ENCODE measurements at regions not wholly inside any gene's neighbourhood (a gene's known extent, or its start where the extent isn't known, plus 50 kb on each side); places are given as distances from the start of the nearest gene placed in this dataset.

GRCh38 chr10:21330628-21331020 is 194.9 kb downstream of the SKIDA1 start:
- Mint-ChIP-seq H3K4me1 (ENCODE audit: low read depth) (no peaks in the 10 kb centered on the region), H3K36me3 (ENCODE audit: low read depth) (no peaks in the 10 kb centered on the region), H3K27me3 (no peaks in the 10 kb centered on the region), H3K27ac (no peak overlapping the region), H3K4me3 (no peak overlapping the region), H3K9me3 (no peaks in the 10 kb centered on the region)

- H3K27me3 Mint-ChIP-seq: no peaks in the 10 kb centered on the region
- no peak overlapping the region for H3K4me3 Mint-ChIP-seq
- no peaks in the 10 kb centered on the region for H3K9me3 Mint-ChIP-seq
- no peak overlapping the region for H3K27ac Mint-ChIP-seq
- no peaks in the 10 kb centered on the region for H3K4me1 Mint-ChIP-seq (ENCODE audit: low read depth)
- H3K36me3 Mint-ChIP-seq (ENCODE audit: low read depth): no peaks in the 10 kb centered on the region
Observed at GRCh38 chr10:21329995-21330627, 195.4 kb downstream of the SKIDA1 start.

GRCh38 chr10:21327289-21327993 is 198.0 kb downstream of the SKIDA1 start:
- H3K27me3 Mint-ChIP-seq: no peaks in the 10 kb centered on the region
- no peak overlapping the region for H3K27ac Mint-ChIP-seq
- H3K4me3 Mint-ChIP-seq: no peak overlapping the region
- H3K4me1 Mint-ChIP-seq (ENCODE audit: low read depth): no peaks in the 10 kb centered on the region
- H3K9me3 Mint-ChIP-seq: no peaks in the 10 kb centered on the region
- H3K36me3 Mint-ChIP-seq (ENCODE audit: low read depth): no peaks in the 10 kb centered on the region

GRCh38 chr10:21326594-21327288 is 198.7 kb downstream of the SKIDA1 start:
- H3K4me1 Mint-ChIP-seq (ENCODE audit: low read depth): no peaks in the 10 kb centered on the region
- no peak overlapping the region for H3K4me3 Mint-ChIP-seq
- no peak overlapping the region for H3K27ac Mint-ChIP-seq

GRCh38 chr10:21318540-21319167 is 206.8 kb downstream of the SKIDA1 start:
- Mint-ChIP-seq H3K27ac (no peak overlapping the region), H3K9me3 (no peaks in the 10 kb centered on the region), H3K4me1 (ENCODE audit: low read depth) (no peaks in the 10 kb centered on the region), H3K36me3 (ENCODE audit: low read depth) (no peaks in the 10 kb centered on the region), H3K27me3 (no peaks in the 10 kb centered on the region), H3K4me3 (no peak overlapping the region)

More at GRCh38 chr10:21326594-21327288, 198.7 kb downstream of the SKIDA1 start:
- H3K36me3 Mint-ChIP-seq (ENCODE audit: low read depth): no peaks in the 10 kb centered on the region
- no peaks in the 10 kb centered on the region for H3K27me3 Mint-ChIP-seq
- H3K9me3 Mint-ChIP-seq: no peaks in the 10 kb centered on the region

- no peaks in the 10 kb centered on the region for H3K27me3 Mint-ChIP-seq
Observed at GRCh38 chr10:21317902-21318301, 207.6 kb downstream of the SKIDA1 start.

GRCh38 chr10:21315645-21316220 is 209.7 kb downstream of the SKIDA1 start:
- no peaks in the 10 kb centered on the region for H3K9me3 Mint-ChIP-seq
- H3K27me3 Mint-ChIP-seq: no peaks in the 10 kb centered on the region
- no peaks in the 10 kb centered on the region for H3K4me1 Mint-ChIP-seq (ENCODE audit: low read depth)
- no peak overlapping the region for H3K4me3 Mint-ChIP-seq
- no peaks in the 10 kb centered on the region for H3K36me3 Mint-ChIP-seq (ENCODE audit: low read depth)
- H3K27ac Mint-ChIP-seq: no peak overlapping the region

More at GRCh38 chr10:21317902-21318301, 207.6 kb downstream of the SKIDA1 start:
- Mint-ChIP-seq H3K27ac (no peak overlapping the region), H3K36me3 (ENCODE audit: low read depth) (no peaks in the 10 kb centered on the region), H3K4me1 (ENCODE audit: low read depth) (no peaks in the 10 kb centered on the region), H3K4me3 (no peak overlapping the region), H3K9me3 (no peaks in the 10 kb centered on the region)

- no peaks in the 10 kb centered on the region for H3K4me1 Mint-ChIP-seq (ENCODE audit: low read depth)
- H3K27me3 Mint-ChIP-seq: no peaks in the 10 kb centered on the region
- H3K36me3 Mint-ChIP-seq (ENCODE audit: low read depth): no peaks in the 10 kb centered on the region
- H3K9me3 Mint-ChIP-seq: no peaks in the 10 kb centered on the region
- H3K27ac Mint-ChIP-seq: no peak overlapping the region
- no peak overlapping the region for H3K4me3 Mint-ChIP-seq
Observed at GRCh38 chr10:21314906-21315644, 210.4 kb downstream of the SKIDA1 start.

- Mint-ChIP-seq H3K27me3 (no peaks in the 10 kb centered on the region), H3K27ac (no peak overlapping the region), H3K9me3 (no peaks in the 10 kb centered on the region), H3K4me1 (ENCODE audit: low read depth) (no peaks in the 10 kb centered on the region), H3K36me3 (ENCODE audit: low read depth) (no peaks in the 10 kb centered on the region), H3K4me3 (no peak overlapping the region)
Observed at GRCh38 chr10:21314111-21314626, 211.3 kb downstream of the SKIDA1 start.

GRCh38 chr10:21313691-21314090 is 211.8 kb downstream of the SKIDA1 start:
- no peaks in the 10 kb centered on the region for H3K4me1 Mint-ChIP-seq (ENCODE audit: low read depth)
- no peak overlapping the region for H3K4me3 Mint-ChIP-seq
- H3K9me3 Mint-ChIP-seq: no peaks in the 10 kb centered on the region
- no peaks in the 10 kb centered on the region for H3K27me3 Mint-ChIP-seq
- no peaks in the 10 kb centered on the region for H3K36me3 Mint-ChIP-seq (ENCODE audit: low read depth)
- H3K27ac Mint-ChIP-seq: no peak overlapping the region

GRCh38 chr10:21311426-21311825 is 214.1 kb downstream of the SKIDA1 start:
- H3K36me3 Mint-ChIP-seq (ENCODE audit: low read depth): no peaks in the 10 kb centered on the region
- H3K9me3 Mint-ChIP-seq: no peaks in the 10 kb centered on the region

GRCh38 chr10:21309427-21309826 is 216.1 kb downstream of the SKIDA1 start:
- Mint-ChIP-seq H3K4me1 (ENCODE audit: low read depth) (no peaks in the 10 kb centered on the region), H3K27ac (no peak overlapping the region), H3K9me3 (no peaks in the 10 kb centered on the region), H3K36me3 (ENCODE audit: low read depth) (no peaks in the 10 kb centered on the region), H3K27me3 (no peaks in the 10 kb centered on the region), H3K4me3 (no peak overlapping the region)

More at GRCh38 chr10:21311426-21311825, 214.1 kb downstream of the SKIDA1 start:
- Mint-ChIP-seq H3K27me3 (no peaks in the 10 kb centered on the region), H3K4me1 (ENCODE audit: low read depth) (no peaks in the 10 kb centered on the region), H3K27ac (no peak overlapping the region), H3K4me3 (no peak overlapping the region)

GRCh38 chr10:21308946-21309345 is 216.5 kb downstream of the SKIDA1 start:
- H3K27ac Mint-ChIP-seq: no peak overlapping the region
- H3K4me3 Mint-ChIP-seq: no peak overlapping the region
- H3K36me3 Mint-ChIP-seq (ENCODE audit: low read depth): no peaks in the 10 kb centered on the region
- H3K9me3 Mint-ChIP-seq: no peaks in the 10 kb centered on the region
- H3K27me3 Mint-ChIP-seq: no peaks in the 10 kb centered on the region
- H3K4me1 Mint-ChIP-seq (ENCODE audit: low read depth): no peaks in the 10 kb centered on the region

- Mint-ChIP-seq H3K4me1 (ENCODE audit: low read depth) (no peaks in the 10 kb centered on the region), H3K4me3 (no peak overlapping the region), H3K9me3 (no peaks in the 10 kb centered on the region)
Observed at GRCh38 chr10:21308018-21308417, 217.5 kb downstream of the SKIDA1 start.

More at GRCh38 chr10:21308018-21308417, 217.5 kb downstream of the SKIDA1 start:
- H3K27ac Mint-ChIP-seq: no peak overlapping the region
- H3K27me3 Mint-ChIP-seq: no peaks in the 10 kb centered on the region
- H3K36me3 Mint-ChIP-seq (ENCODE audit: low read depth): no peaks in the 10 kb centered on the region
